Suprapubic skin (tissue), 3 donors: ENCODE measurements at regions not wholly inside any gene's neighbourhood (a gene's known extent, or its start where the extent isn't known, plus 50 kb on each side); places are given as distances from the start of the nearest gene placed in this dataset.

ENCODE experiments used
- POLR2A ChIP-seq, 2 donors: fragments of 450-650 bp; IDR thresholded peaks; one replicate each; pipeline ENCODE4 v1.6.1; 2017; ENCODE audit warnings: antibody characterized with exemption in 2 of 2, mild to moderate bottlenecking in 2 of 2, moderate library complexity in 2 of 2
- TF ChIP-seq, protein P1 (sequence below), 2 donors: fragments of 200-600 bp in 1 of 2; fragments of 450-650 bp in 1 of 2; sonication (generic) in 1 of 2; IDR thresholded peaks; one replicate each; pipeline ENCODE4 v1.5.1; 2016 to 2019; ENCODE audit warnings: antibody characterized with exemption in 2 of 2, mild to moderate bottlenecking in 1 of 2, moderate library complexity in 1 of 2

DNA sequence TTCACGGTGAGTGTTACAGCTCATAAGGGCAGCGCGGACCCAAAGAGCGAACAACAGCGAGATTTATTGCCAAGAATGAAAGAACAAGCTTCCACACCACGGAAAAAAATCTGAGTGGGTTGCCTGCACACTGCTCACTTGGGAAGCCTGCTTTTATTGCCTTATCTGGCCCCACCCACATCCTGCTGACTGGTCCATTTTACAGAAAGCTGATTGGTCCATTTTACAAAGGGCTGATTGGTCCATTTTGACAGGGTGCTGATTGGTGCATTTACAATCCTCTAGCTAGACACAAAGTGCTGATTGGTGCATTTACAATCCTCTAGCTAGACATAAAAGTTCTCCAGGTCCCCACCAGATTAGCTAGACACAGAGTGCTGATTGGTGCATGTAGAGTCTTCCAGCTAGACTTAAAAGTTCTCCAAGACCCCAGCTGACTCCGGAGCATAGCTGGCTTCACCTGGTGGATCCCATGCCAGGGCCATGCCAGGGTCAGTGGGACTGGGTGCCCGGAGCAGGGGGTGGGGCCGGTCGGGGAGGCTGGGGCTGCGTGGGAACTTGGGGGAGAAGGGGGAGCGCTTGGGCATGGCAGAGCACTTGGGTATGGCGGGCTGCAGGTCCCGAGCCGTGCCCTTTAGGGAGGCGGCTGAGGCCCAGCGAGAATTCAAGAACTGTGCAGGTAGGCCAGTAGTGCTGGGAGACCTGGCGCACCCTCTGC, 75.4 kb upstream of the ATP1A1 start:
- TF ChIP-seq, protein P1, sequence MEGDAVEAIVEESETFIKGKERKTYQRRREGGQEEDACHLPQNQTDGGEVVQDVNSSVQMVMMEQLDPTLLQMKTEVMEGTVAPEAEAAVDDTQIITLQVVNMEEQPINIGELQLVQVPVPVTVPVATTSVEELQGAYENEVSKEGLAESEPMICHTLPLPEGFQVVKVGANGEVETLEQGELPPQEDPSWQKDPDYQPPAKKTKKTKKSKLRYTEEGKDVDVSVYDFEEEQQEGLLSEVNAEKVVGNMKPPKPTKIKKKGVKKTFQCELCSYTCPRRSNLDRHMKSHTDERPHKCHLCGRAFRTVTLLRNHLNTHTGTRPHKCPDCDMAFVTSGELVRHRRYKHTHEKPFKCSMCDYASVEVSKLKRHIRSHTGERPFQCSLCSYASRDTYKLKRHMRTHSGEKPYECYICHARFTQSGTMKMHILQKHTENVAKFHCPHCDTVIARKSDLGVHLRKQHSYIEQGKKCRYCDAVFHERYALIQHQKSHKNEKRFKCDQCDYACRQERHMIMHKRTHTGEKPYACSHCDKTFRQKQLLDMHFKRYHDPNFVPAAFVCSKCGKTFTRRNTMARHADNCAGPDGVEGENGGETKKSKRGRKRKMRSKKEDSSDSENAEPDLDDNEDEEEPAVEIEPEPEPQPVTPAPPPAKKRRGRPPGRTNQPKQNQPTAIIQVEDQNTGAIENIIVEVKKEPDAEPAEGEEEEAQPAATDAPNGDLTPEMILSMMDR (IDR thresholded peaks at IDR 0.05) = no peak
- no peak for TF ChIP-seq POLR2A (IDR thresholded peaks at IDR 0.05)
